HG03571 (cell line): ENCODE measurements at regions not wholly inside any gene's neighbourhood (a gene's known extent, or its start where the extent isn't known, plus 50 kb on each side); places are given as distances from the start of the nearest gene placed in this dataset.

Experiments
- ATAC-seq: cut with Tn5 transposase; IDR thresholded peaks from one replicate; pipeline ENCODE4 v1.9.1; 2021; ENCODE audit not compliant: unreplicated experiment

GRCh38 chr10:116792817-116793216 is 50.5 kb upstream of the HSPA12A start:
- ATAC-seq = no peak

- no peak for ATAC-seq
These were observed 52.8 kb upstream of the ENO4 start for GRCh38 chr10:116796469-116796868.

- peak; percentile 83 for ATAC-seq
These were observed 52.3 kb upstream of the ENO4 start for GRCh38 chr10:116796910-116797513.

- ATAC-seq = no peak
These were observed 50.4 kb upstream of the ENO4 start for GRCh38 chr10:116798859-116799258.
